Thymus (tissue), 11 donors: ENCODE measurements at regions not wholly inside any gene's neighbourhood (a gene's known extent, or its start where the extent isn't known, plus 50 kb on each side); places are given as distances from the start of the nearest gene placed in this dataset.

Source experiments
- DNase-seq, 9 donors: peaks; one replicate each; pipeline ENCODE4 v3.0.0-alpha.2; 2013; ENCODE audit warnings: low spot score in 9 of 9, low read depth in 6 of 9, missing footprints in 1 of 9
- H3K27ac ChIP-seq, 2 donors: one replicate each; pipeline ENCODE4 v1.5.1; 2013; ENCODE audit warnings: control low read depth in 1 of 2, low read depth in 1 of 2, low read length in 1 of 2, mild to moderate bottlenecking in 1 of 2, moderate library complexity in 1 of 2
- H3K27me3 ChIP-seq, 2 donors: one replicate each; pipeline ENCODE4 v1.5.1; 2013; ENCODE audit warnings: low read length in 1 of 2; ENCODE audit not compliant: control insufficient read depth in 2 of 2, insufficient read depth in 1 of 2
- H3K36me3 ChIP-seq, 2 donors: one replicate each; pipeline ENCODE4 v1.5.1; 2013; ENCODE audit warnings: low read length in 1 of 2, mild to moderate bottlenecking in 1 of 2, moderate library complexity in 1 of 2; ENCODE audit not compliant: control insufficient read depth in 2 of 2, insufficient read depth in 2 of 2
- H3K4me1 ChIP-seq, 2 donors: one replicate each; pipeline ENCODE4 v1.5.1; 2013; ENCODE audit warnings: low read length in 2 of 2; ENCODE audit not compliant: control insufficient read depth in 2 of 2, insufficient read depth in 2 of 2
- H3K4me3 ChIP-seq, 2 donors: one replicate each; pipeline ENCODE4 v1.5.1; 2013; ENCODE audit warnings: low read length in 2 of 2, control low read depth in 1 of 2, mild to moderate bottlenecking in 1 of 2
- H3K9me3 ChIP-seq, 2 donors: one replicate each; pipeline ENCODE4 v1.5.1; 2013; ENCODE audit warnings: low read length in 1 of 2, mild to moderate bottlenecking in 1 of 2; ENCODE audit not compliant: control insufficient read depth in 2 of 2, insufficient read depth in 1 of 2
- WGBS: extraction: QIAGEN DNeasy Blood & Tissue Kit; methylation state at CpG from one replicate; pipeline ENCODE4 v1.1.7; 2013; 5-methylcytosine and 5-hydroxymethylcytosine counted together
- donor health status: healthy.

DNA sequence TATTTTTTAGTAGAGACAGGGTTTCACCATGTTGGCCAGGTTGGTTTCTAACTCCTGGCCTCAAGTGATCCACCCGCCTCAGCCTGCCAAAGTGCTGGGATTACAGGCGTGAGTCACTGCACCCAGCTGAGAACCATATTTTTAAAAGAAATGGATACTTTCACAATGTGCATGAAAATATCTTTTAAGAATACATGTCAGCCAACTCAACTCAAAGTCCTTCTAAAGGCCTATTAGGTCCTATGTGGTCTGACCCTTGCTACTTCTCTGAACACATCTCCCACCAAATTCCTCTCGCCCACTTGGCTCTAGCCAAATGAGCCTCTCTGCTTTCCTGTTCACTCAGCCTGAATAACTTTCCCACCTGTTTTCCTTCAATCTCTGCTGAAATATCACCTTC lies 119.6 kb downstream of the MTX2 start:
- Histone ChIP-seq H3K4me1 (no peaks in the 10 kb centered on the region), H3K27me3 (no peaks in the 10 kb centered on the region), H3K27ac (no peak overlapping the region), H3K9me3 (no peaks in the 10 kb centered on the region), H3K36me3 (no peaks in the 10 kb centered on the region), H3K4me3 (no peak overlapping the region)
- no peak for DNase-seq
- 95% methylated on average over 3 of the region's 3 CpGs for WGBS

- Histone ChIP-seq H3K27me3 (no peaks in the 10 kb centered on the region), H3K4me1 (no peaks in the 10 kb centered on the region), H3K4me3 (no peak overlapping the region), H3K27ac (no peak overlapping the region), H3K36me3 (no peaks in the 10 kb centered on the region), H3K9me3 (no peaks in the 10 kb centered on the region)
- WGBS = 86% methylated on average over 5 of the region's 5 CpGs
- no peak for DNase-seq
Observed at GRCh38 chr2:176390276-176391147, 121.3 kb downstream of the MTX2 start.

GRCh38 chr2:176391148-176391419 lies 121.8 kb downstream of the MTX2 start:
- Histone ChIP-seq H3K9me3 (no peaks in the 10 kb centered on the region), H3K4me3 (no peak overlapping the region), H3K4me1 (no peaks in the 10 kb centered on the region), H3K36me3 (no peaks in the 10 kb centered on the region), H3K27ac (no peak overlapping the region), H3K27me3 (no peaks in the 10 kb centered on the region)
- no peak for DNase-seq
- WGBS = 100% methylated on average over 1 of the region's 1 CpG

GRCh38 chr2:176392249-176392648 lies 123.0 kb downstream of the MTX2 start:
- Histone ChIP-seq H3K27me3 (no peaks in the 10 kb centered on the region), H3K9me3 (no peaks in the 10 kb centered on the region), H3K4me3 (no peak overlapping the region), H3K4me1 (no peaks in the 10 kb centered on the region), H3K36me3 (no peaks in the 10 kb centered on the region), H3K27ac (no peak overlapping the region)
- WGBS = 95% methylated on average over 6 of the region's 6 CpGs
- no peak for DNase-seq

DNA sequence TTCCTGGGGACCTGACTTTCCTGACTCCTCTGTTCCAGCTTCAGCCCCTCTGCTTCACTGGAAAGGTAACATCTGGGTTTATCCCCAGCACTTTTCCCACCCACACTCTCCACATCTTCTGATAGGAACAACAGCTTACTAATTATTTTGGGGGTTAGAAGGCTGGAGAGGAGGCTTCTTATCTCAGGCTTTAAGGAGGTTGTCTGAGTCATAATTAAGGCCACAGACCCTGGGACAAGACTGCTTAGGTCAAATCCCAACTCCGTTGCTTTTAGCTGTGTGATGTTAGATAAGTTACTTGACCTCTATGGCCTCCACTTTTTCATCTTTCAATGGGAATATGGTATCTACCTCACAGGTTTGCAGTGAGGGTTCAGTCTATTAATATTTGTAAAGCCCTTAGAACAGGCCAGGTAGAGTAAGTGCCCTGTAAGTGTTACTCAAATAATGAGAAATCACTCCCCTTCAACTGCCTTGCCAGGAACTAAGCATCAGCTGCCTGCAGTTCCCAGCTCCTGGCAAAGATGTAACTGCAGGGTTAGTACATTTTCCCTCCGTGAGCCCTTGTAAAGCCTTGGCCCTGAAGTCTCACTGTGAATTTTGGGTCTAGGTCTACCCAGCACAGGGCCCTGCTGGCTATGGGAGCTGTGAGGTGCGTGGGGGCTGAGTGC lies 123.6 kb downstream of the MTX2 start:
- Histone ChIP-seq H3K27me3 (no peaks in the 10 kb centered on the region), H3K9me3 (no peaks in the 10 kb centered on the region), H3K27ac (no peak overlapping the region), H3K4me1 (no peaks in the 10 kb centered on the region), H3K4me3 (no peak overlapping the region), H3K36me3 (no peaks in the 10 kb centered on the region)
- WGBS = 96% methylated on average over 3 of the region's 3 CpGs
- no peak for DNase-seq

DNA sequence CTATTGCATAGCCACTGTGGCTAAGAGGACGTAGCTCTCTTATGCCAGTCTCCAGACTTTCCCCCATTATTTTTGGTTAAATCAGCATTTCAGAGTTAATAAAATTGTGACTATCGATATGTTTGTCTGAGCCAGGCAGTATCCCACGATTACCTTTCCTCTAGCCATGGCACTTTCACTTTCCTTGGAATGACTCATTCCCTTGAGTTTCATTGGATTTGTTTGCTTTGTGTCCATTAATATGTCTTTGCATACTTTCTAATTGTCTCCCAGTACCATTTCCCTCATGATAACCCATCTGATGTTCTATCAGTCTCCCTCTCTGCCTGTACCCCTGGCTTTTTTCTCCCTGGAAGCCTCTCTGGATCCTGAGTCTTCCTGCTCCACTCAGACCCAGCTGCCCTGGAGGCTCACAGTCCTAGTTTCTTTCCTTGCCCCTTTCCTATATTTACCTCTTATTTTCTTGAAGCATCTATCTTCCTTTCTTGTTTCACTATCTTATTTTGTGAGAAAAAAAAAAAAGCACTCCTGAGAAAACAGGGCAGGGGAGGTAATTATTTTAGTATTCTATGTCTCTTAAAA lies 126.1 kb downstream of the MTX2 start:
- Histone ChIP-seq H3K4me1 (no peaks in the 10 kb centered on the region), H3K4me3 (no peak overlapping the region), H3K27ac (no peak overlapping the region), H3K9me3 (no peaks in the 10 kb centered on the region), H3K36me3 (no peaks in the 10 kb centered on the region), H3K27me3 (no peaks in the 10 kb centered on the region)
- no peak for DNase-seq
- 95% methylated on average over 3 of the region's 3 CpGs for WGBS

GRCh38 chr2:176398243-176399073 lies 129.2 kb downstream of the MTX2 start:
- Histone ChIP-seq H3K4me3 (no peak overlapping the region), H3K36me3 (no peaks in the 10 kb centered on the region), H3K27ac (no peak overlapping the region), H3K9me3 (no peaks in the 10 kb centered on the region), H3K4me1 (no peaks in the 10 kb centered on the region), H3K27me3 (no peaks in the 10 kb centered on the region)
- 52% methylated on average over 2 of the region's 2 CpGs for WGBS
- DNase-seq = no peak

GRCh38 chr2:176399074-176399598 lies 129.9 kb downstream of the MTX2 start:
- H3K27me3 ChIP-seq = no peaks in the 10 kb centered on the region

More at GRCh38 chr2:176399074-176399598, 129.9 kb downstream of the MTX2 start:
- Histone ChIP-seq H3K4me1 (no peaks in the 10 kb centered on the region), H3K36me3 (no peaks in the 10 kb centered on the region), H3K4me3 (no peak overlapping the region), H3K9me3 (no peaks in the 10 kb centered on the region), H3K27ac (no peak overlapping the region)
- DNase-seq = no peak
